AG10803 (cell line): ENCODE measurements at regions not wholly inside any gene's neighbourhood (a gene's known extent, or its start where the extent isn't known, plus 50 kb on each side); places are given as distances from the start of the nearest gene placed in this dataset.
"Not testable (repeated sequence)": the region's sequence is repeated elsewhere in the genome, so short reads cannot be mapped to it uniquely, and the experiment has no call there.

Experiments
- DNase-seq: peaks from one replicate; pipeline ENCODE4 v3.0.0; 2010; ENCODE audit warnings: low read depth
- H3K4me3 ChIP-seq: 2 replicates; pipeline ENCODE4 v1.5.1; 2011; ENCODE audit warnings: mild to moderate bottlenecking, low read length, control low read depth
- CTCF ChIP-seq: conservative IDR thresholded peaks from 2 replicates; pipeline ENCODE4 v1.5.1; 2011; ENCODE audit warnings: mild to moderate bottlenecking, low read length, control low read depth, inconsistent platforms

- no peak for TF ChIP-seq CTCF
- H3K4me3 ChIP-seq, result no peak overlapping the region
Measured at GRCh38 chr10:100664316-100665149, 80.8 kb upstream of the PAX2 start.

DNA sequence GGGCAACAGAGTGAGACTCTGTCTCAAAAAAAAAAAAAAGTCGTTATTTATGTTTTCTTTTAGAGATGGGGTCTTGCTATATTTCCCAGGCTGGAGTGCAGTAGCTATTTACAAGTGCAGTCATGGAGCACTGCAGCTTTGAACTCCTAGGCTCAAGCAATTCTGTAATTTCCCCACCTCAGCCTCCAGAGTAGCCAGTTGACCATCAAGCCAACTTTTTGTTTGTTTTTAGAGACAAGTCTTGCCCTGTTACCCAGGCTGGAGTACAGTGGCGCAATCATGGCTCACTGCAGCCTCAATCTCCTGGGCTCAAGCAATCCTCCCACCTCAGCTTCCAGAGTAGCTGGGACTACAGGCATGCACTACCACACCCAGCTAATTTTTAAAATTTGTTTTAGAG, 78.7 kb upstream of the PAX2 start:
- not testable (repeated sequence) for H3K4me3 ChIP-seq, DNase-seq

More at GRCh38 chr10:100664316-100665149, 80.8 kb upstream of the PAX2 start:
- DNase-seq, result no peak

- no peak overlapping the region for H3K4me3 ChIP-seq
- no peak for TF ChIP-seq CTCF
- DNase-seq, result no peak
Measured at GRCh38 chr10:100669616-100670015, 75.8 kb upstream of the PAX2 start.

DNA sequence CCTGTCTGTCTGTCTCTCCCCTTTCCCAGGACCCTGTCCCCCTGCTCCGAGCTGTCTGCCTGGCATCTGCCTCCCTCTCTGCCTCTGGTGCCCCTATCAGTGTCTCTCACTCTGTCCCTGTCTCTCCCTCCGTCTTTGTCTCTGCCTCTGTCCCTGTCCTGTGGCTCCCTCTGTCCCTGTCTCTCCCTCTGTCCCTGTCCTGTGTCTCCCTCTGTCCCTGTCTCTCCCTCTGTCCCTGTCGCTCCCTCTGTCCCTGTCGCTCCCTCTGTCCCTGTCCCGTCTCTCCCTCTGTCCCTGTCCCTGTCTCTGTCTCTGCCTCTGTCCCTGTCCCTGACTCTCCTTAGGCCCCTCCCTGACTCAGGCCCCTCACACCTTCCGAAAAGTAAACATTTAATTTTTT, 75.0 kb upstream of the PAX2 start:
- no peak for TF ChIP-seq CTCF
- DNase-seq, result no peak
- no peak overlapping the region for H3K4me3 ChIP-seq

- TF ChIP-seq CTCF, result peak; percentile 34
- no peak for DNase-seq
- H3K4me3 ChIP-seq, result no peak overlapping the region
Measured at GRCh38 chr10:100670828-100671479, 74.4 kb upstream of the PAX2 start.

DNA sequence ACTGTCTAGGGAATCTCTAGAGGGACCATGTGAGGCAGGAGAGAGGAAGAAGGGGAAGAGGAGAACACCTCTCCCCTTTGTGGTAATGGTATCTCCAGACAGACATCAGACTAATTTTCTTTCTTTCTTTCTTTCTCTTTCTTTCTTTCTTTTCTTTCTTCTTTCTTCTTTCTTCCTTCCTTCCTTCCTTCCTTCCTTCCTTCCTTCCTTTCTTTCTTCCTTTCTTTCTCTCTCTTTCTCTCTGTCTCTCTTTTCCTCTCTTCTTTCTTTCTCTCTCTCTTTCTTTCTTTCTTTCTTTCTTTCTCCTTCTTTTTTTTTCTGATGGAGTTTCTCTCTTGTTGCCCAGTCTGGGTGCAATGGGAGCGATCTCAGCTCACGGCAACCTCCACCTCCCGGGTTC, 73.2 kb upstream of the PAX2 start:
- no peak overlapping the region for H3K4me3 ChIP-seq
- no peak for TF ChIP-seq CTCF
- no peak for DNase-seq

DNA sequence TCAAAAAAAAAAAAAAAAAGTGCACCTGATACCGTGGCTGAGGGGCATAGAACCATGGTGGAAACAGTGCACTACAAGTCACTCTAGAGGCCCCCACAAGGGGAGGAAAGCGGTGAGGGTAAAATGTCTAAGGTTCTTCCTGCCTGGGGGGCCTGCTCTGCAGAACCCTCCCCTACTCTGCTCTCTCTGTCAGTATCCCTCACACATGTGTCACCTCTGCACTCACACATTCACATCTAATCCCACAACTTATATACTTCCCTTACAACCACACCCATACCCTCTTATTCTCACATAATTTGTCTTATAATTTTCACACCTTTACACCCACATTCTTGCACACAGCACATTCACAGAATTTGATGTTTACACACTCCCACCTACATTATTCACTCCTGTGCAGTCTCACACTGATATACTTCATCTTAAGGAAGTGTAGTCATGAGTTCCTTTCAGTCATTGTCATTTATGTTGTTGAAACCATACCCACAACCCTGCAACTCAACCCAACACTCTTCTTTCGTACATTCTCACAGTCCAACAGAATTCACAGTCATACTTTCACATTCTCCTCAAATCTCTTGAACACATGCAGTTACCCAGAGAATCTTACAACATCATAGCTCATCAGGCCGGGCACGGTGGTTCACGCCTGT, 68.0 kb upstream of the PAX2 start:
- H3K4me3 ChIP-seq, result no peak overlapping the region
- no peak for TF ChIP-seq CTCF
- DNase-seq, result no peak
